HepG2 (cell line): ENCODE measurements at regions not wholly inside any gene's neighbourhood (a gene's known extent, or its start where the extent isn't known, plus 50 kb on each side); places are given as distances from the start of the nearest gene placed in this dataset.

Source experiments
- ATAC-seq: fragments of 200-7000 bp; cut with Tn5 transposase; 3 replicates; pipeline ENCODE4 v1.9.1; 2020; ENCODE audit warnings: mild to moderate bottlenecking, moderate library complexity
- BruUV-seq: library from RNA; stranded (reverse); fragments of 400-500 nt; replicated peaks from 2 replicates; lab custom pipeline; 2021; lab: Mats Ljungman, UMichigan
- CTCF ChIA-PET: fragments of 300-600 bp; formaldehyde crosslinking; extraction: SDS; loops from one replicate; lab custom pipeline; 2021; ENCODE audit warnings: low total read pairs, inconsistent platforms, low intra/inter-chr PET ratio; lab: Yijun Ruan, JAX
- POLR2A ChIA-PET: fragments of 350-600 bp; sonication (Branson Sonifier 250); formaldehyde crosslinking; loops from one replicate; lab custom pipeline; 2020; ENCODE audit warnings: antibody characterized with exemption, inconsistent platforms; lab: Yijun Ruan, JAX
- DNase-seq: peaks from one replicate; pipeline ENCODE4 v3.0.0-alpha.2; 2015; ENCODE audit warnings: low spot score
- FAIRE-seq: peaks from 3 replicates; lab custom pipeline; 2011; peaks lifted over from hg19 to GRCh38; lab: Jason Lieb, UNC
- H2AFZ ChIP-seq: one replicate; pipeline ENCODE4 v1.6.1; 2011; ENCODE audit warnings: low read length, inconsistent platforms
- H3K27ac ChIP-seq: fragments of 300-600 bp; 3 replicates; pipeline ENCODE4 v1.8.0; 2011; ENCODE audit warnings: mixed run types, mild to moderate bottlenecking, mixed read lengths, low read length, inconsistent platforms; ENCODE audit not compliant: insufficient read depth; ENCODE audit errors: extremely low read length
- H3K27me3 ChIP-seq, 2 experiments: fragments of 200-600 bp in 1 of 2; 2 replicates in 1 of 2; 3 replicates in 1 of 2; pipeline versions ENCODE4 v1.6.0 to v1.8.0; 2011; ENCODE audit warnings: low read length in 2 of 2, mild to moderate bottlenecking in 2 of 2, moderate library complexity in 2 of 2, inconsistent platforms in 1 of 2; ENCODE audit not compliant: insufficient read depth in 2 of 2, control insufficient read depth in 1 of 2
- H3K36me3 ChIP-seq, 2 experiments: fragments of 200-600 bp in 1 of 2; replicated peaks in 1 of 2; 2 replicates in 1 of 2; 3 replicates in 1 of 2; pipeline versions ENCODE4 v1.5.1 to v1.8.0; 2011; ENCODE audit warnings: low read length in 2 of 2, inconsistent platforms in 1 of 2; ENCODE audit not compliant: insufficient read depth in 2 of 2, control insufficient read depth in 1 of 2
- H3K4me1 ChIP-seq: 2 replicates; pipeline ENCODE4 v1.5.1; 2012; ENCODE audit warnings: low read length, inconsistent platforms; ENCODE audit not compliant: insufficient read depth
- H3K4me2 ChIP-seq: 2 replicates; pipeline ENCODE4 v1.6.0; 2011; ENCODE audit warnings: low read depth, low read length, inconsistent platforms
- H3K4me3 ChIP-seq, 3 experiments: fragments of 200-600 bp in 1 of 3; sonication (generic), shearing (Covaris generic) in 1 of 3; replicated peaks in 1 of 3; 2 replicates each; pipeline ENCODE4 v1.5.1; 2011 to 2016; ENCODE audit warnings: low read length in 3 of 3, inconsistent platforms in 2 of 3, low read depth in 2 of 3, mild to moderate bottlenecking in 2 of 3, control low read depth in 1 of 3, mixed read lengths in 1 of 3; ENCODE audit not compliant: insufficient read depth in 1 of 3
- H3K79me2 ChIP-seq: one replicate; pipeline ENCODE4 v1.6.1; 2011; ENCODE audit warnings: low read length, inconsistent platforms; ENCODE audit not compliant: insufficient read depth
- H3K9ac ChIP-seq: 2 replicates; pipeline ENCODE4 v1.6.0; 2011; ENCODE audit warnings: mild to moderate bottlenecking, low read depth, low read length, inconsistent platforms; ENCODE audit not compliant: insufficient read depth
- H3K9me3 ChIP-seq: 2 replicates; pipeline ENCODE4 v1.5.1; 2012; ENCODE audit warnings: mild to moderate bottlenecking, low read length
- H4K20me1 ChIP-seq: 2 replicates; pipeline ENCODE4 v1.6.0; 2011; ENCODE audit warnings: inconsistent platforms, mild to moderate bottlenecking, low read length, moderate library complexity; ENCODE audit not compliant: insufficient read depth
- FUBP1 ChIP-seq: sonication (generic); formaldehyde crosslinking; IDR thresholded peaks from 2 replicates; pipeline ENCODE4 v1.5.1; 2020; ENCODE audit warnings: missing genetic modification reagents, mild to moderate bottlenecking, borderline replicate concordance
- KAT2B ChIP-seq: fragments of 150-350 bp; IDR thresholded peaks from 2 replicates; pipeline ENCODE4 v1.6.1; 2014; ENCODE audit warnings: low read depth, low read length, borderline replicate concordance
- KDM5A ChIP-seq: fragments of 200-600 bp; sonication (generic); IDR thresholded peaks from 2 replicates; pipeline ENCODE4 v1.7.0; 2018; ENCODE audit warnings: antibody characterized with exemption, mild to moderate bottlenecking, low read length, borderline replicate concordance
- NR1H2 ChIP-seq: sonication (generic); formaldehyde crosslinking; IDR thresholded peaks from 2 replicates; pipeline ENCODE4 v1.8.1; 2022; ENCODE audit warnings: low read depth, missing genetic modification reagents, borderline replicate concordance
- PCBP2 ChIP-seq: fragments of 200-400 bp; formaldehyde crosslinking; optimal IDR thresholded peaks from 2 replicates; pipeline ENCODE3; 2018; ENCODE audit warnings: low read length, low read depth; ENCODE audit not compliant: poor library complexity, severe bottlenecking
- PHB2 ChIP-seq: fragments of 450-650 bp; IDR thresholded peaks from 2 replicates; pipeline ENCODE4 v1.6.1; 2018; ENCODE audit not compliant: partially characterized antibody
- SIX1 ChIP-seq: sonication (generic); formaldehyde crosslinking; IDR thresholded peaks from 2 replicates; pipeline ENCODE4 v1.4.0; 2020; ENCODE audit warnings: missing genetic modification reagents, borderline replicate concordance
- STAG1 ChIP-seq: sonication (generic); formaldehyde crosslinking; IDR thresholded peaks from 2 replicates; pipeline ENCODE4 v1.4.0; 2020; ENCODE audit warnings: missing genetic modification reagents
- TERF1 ChIP-seq: sonication (generic); formaldehyde crosslinking; IDR thresholded peaks from 2 replicates; pipeline ENCODE4 v1.8.0; 2022; ENCODE audit warnings: mild to moderate bottlenecking, missing genetic modification reagents, moderate library complexity
- THYN1 ChIP-seq: sonication (generic); formaldehyde crosslinking; IDR thresholded peaks from 2 replicates; pipeline ENCODE4 v1.8.1; 2023; ENCODE audit warnings: low read depth, mild to moderate bottlenecking, moderate library complexity, missing genetic modification reagents, borderline replicate concordance
- ZFP36L2 ChIP-seq: sonication (generic); formaldehyde crosslinking; IDR thresholded peaks from 2 replicates; pipeline ENCODE4 v1.4.0; 2020; ENCODE audit warnings: missing genetic modification reagents
- ZNF484 ChIP-seq: sonication (generic); formaldehyde crosslinking; IDR thresholded peaks from 2 replicates; pipeline ENCODE4 v1.5.1; 2020; ENCODE audit warnings: mild to moderate bottlenecking, low read depth, missing genetic modification reagents, borderline replicate concordance
- ZNF563 ChIP-seq: sonication (generic); formaldehyde crosslinking; IDR thresholded peaks from 2 replicates; pipeline ENCODE4 v1.8.0; 2022; ENCODE audit warnings: mild to moderate bottlenecking, moderate library complexity, missing genetic modification reagents
- ZNF574 ChIP-seq: sonication (generic); formaldehyde crosslinking; IDR thresholded peaks from 2 replicates; pipeline ENCODE4 v1.4.0; 2020; ENCODE audit warnings: missing genetic modification reagents
- WGBS: methylation state at CpG from one replicate; pipeline ENCODE4 v1.1.6; 2017; ENCODE audit warnings: low lambda C conversion rate; 5-methylcytosine and 5-hydroxymethylcytosine counted together
- in situ Hi-C: cut with HindIII; loops from 2 replicates; pipeline ENCODE4 v1.10.0; 2017; ENCODE audit warnings: low pct_unique_long_range_greater_than_20kb; ENCODE audit not compliant: extremely low pct_ligation_motif_present
- intact Hi-C: fragments of 100-400 bp; cut with micrococcal nuclease; formaldehyde crosslinking; loops from one replicate; pipeline ENCODE4 v1.10.0; 2022; ENCODE audit not compliant: unreplicated experiment
- TF ChIP-seq, protein P1 (sequence below): sonication (generic); formaldehyde crosslinking; IDR thresholded peaks from 2 replicates; pipeline ENCODE4 v1.8.0; 2022; ENCODE audit warnings: mild to moderate bottlenecking, missing genetic modification reagents, borderline replicate concordance
- TF ChIP-seq, protein P2 (sequence below): sonication (generic); formaldehyde crosslinking; IDR thresholded peaks from 2 replicates; pipeline ENCODE4 v1.5.0; 2020; ENCODE audit warnings: missing genetic modification reagents, mild to moderate bottlenecking, borderline replicate concordance

GRCh38 chr14:26056036-26056616, 541.7 kb downstream of the NOVA1 start:
- 26% methylated on average over 6 of the region's 6 CpGs for WGBS
- Histone ChIP-seq H3K9ac (no peak overlapping the region), H3K27ac (no peak overlapping the region), H3K79me2 (no peaks in the 10 kb centered on the region), H3K4me1 (no peaks in the 10 kb centered on the region), H3K9me3 (peaks cover 99% of the 10 kb centered on the region), H3K27me3 (no peaks in the 10 kb centered on the region), H4K20me1 (no peaks in the 10 kb centered on the region), H3K36me3 (no peaks in the 10 kb centered on the region), H3K4me2 (no peak overlapping the region), H3K4me3 (no peak overlapping the region), H2AFZ (no peak overlapping the region)
- POLR2A ChIA-PET: no interaction called here
- ATAC-seq: no peak
- CTCF ChIA-PET: no interaction called here
- in situ Hi-C loops (no loop called here), intact Hi-C loops (no loop called here)
- DNase-seq: no peak
- no peak for FAIRE-seq
- no TSS peak for BruUV-seq
- no peak for TF ChIP-seq SIX1
- no peak for TF ChIP-seq KAT2B
- TF ChIP-seq KDM5A: no peak
- no peak for TF ChIP-seq NR1H2 (CRISPR knock-in tag)
- TF ChIP-seq, protein P1, sequence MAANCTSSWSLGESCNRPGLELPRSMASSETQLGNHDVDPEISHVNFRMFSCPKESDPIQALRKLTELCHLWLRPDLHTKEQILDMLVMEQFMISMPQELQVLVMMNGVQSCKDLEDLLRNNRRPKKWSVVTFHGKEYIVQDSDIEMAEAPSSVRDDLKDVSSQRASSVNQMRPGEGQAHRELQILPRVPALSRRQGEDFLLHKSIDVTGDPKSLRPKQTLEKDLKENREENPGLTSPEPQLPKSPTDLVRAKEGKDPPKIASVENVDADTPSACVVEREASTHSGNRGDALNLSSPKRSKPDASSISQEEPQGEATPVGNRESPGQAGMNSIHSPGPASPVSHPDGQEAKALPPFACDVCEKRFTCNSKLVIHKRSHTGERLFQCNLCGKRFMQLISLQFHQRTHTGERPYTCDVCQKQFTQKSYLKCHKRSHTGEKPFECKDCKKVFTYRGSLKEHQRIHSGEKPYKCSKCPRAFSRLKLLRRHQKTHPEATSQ: no peak
- no peak for TF ChIP-seq PHB2
- TF ChIP-seq ZNF574 (CRISPR knock-in tag): no peak
- no peak for TF ChIP-seq STAG1 (CRISPR knock-in tag)
- TF ChIP-seq TERF1 (CRISPR knock-in tag): no peak
- TF ChIP-seq ZNF563: no peak
- no peak for TF ChIP-seq ZNF484 (CRISPR knock-in tag)
- TF ChIP-seq FUBP1 (CRISPR knock-in tag): no peak
- TF ChIP-seq, protein P2, sequence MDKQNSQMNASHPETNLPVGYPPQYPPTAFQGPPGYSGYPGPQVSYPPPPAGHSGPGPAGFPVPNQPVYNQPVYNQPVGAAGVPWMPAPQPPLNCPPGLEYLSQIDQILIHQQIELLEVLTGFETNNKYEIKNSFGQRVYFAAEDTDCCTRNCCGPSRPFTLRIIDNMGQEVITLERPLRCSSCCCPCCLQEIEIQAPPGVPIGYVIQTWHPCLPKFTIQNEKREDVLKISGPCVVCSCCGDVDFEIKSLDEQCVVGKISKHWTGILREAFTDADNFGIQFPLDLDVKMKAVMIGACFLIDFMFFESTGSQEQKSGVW: no peak
- no peak for TF ChIP-seq PCBP2
- no peak for TF ChIP-seq THYN1
- no peak for TF ChIP-seq ZFP36L2 (CRISPR knock-in tag)
